Duodenal mucosa (tissue), 2 donors: ENCODE measurements at regions not wholly inside any gene's neighbourhood (a gene's known extent, or its start where the extent isn't known, plus 50 kb on each side); places are given as distances from the start of the nearest gene placed in this dataset.

ENCODE experiments used
- H3K27ac ChIP-seq: one replicate; pipeline ENCODE4 v1.7.0; 2013; ENCODE audit warnings: low read depth, low read length
- H3K27me3 ChIP-seq, 2 donors: one replicate each; pipeline ENCODE4 v1.7.0; 2013; ENCODE audit warnings: low read length in 2 of 2, control low read depth in 1 of 2; ENCODE audit not compliant: insufficient read depth in 2 of 2, control insufficient read depth in 1 of 2
- H3K36me3 ChIP-seq, 2 donors: one replicate each; pipeline ENCODE4 v1.7.0; 2013; ENCODE audit warnings: low read length in 2 of 2, control low read depth in 1 of 2; ENCODE audit not compliant: insufficient read depth in 2 of 2, control insufficient read depth in 1 of 2
- H3K4me1 ChIP-seq, 2 donors: one replicate each; pipeline ENCODE4 v1.7.0; 2013; ENCODE audit warnings: low read length in 2 of 2, control low read depth in 1 of 2; ENCODE audit not compliant: insufficient read depth in 2 of 2, control insufficient read depth in 1 of 2
- H3K4me3 ChIP-seq, 2 donors: one replicate each; pipeline ENCODE4 v1.7.0; 2013; ENCODE audit warnings: low read length in 2 of 2, low read depth in 1 of 2
- H3K9ac ChIP-seq, 2 donors: one replicate each; pipeline ENCODE4 v1.7.0; 2013; ENCODE audit warnings: low read length in 2 of 2, low read depth in 1 of 2
- H3K9me3 ChIP-seq, 2 donors: one replicate each; pipeline ENCODE4 v1.7.0; 2013; ENCODE audit warnings: low read length in 2 of 2, control low read depth in 1 of 2; ENCODE audit not compliant: control insufficient read depth in 1 of 2

- peaks cover 14 to 29% of the 10 kb centered on the region in 2 donors for H3K4me1 ChIP-seq
- H3K9me3 ChIP-seq: no peaks in the 10 kb centered on the region
- H3K9ac ChIP-seq: no peak overlapping the region
- H3K36me3 ChIP-seq: no peaks in the 10 kb centered on the region
- no peak overlapping the region for H3K4me3 ChIP-seq
- H3K27me3 ChIP-seq: no peaks in the 10 kb centered on the region
- no peak overlapping the region for H3K27ac ChIP-seq
Observed at GRCh38 chr5:15008476-15008875, 136.9 kb upstream of the ANKH start.

- H3K4me1 ChIP-seq: peaks cover 14 to 29% of the 10 kb centered on the region in 2 donors
Observed at GRCh38 chr5:15007646-15008045, 136.1 kb upstream of the ANKH start.

GRCh38 chr5:15004506-15004905 lies 132.9 kb upstream of the ANKH start:
- Histone ChIP-seq H3K27me3 (no peaks in the 10 kb centered on the region), H3K9ac (no peak overlapping the region), H3K4me3 (no peak overlapping the region), H3K9me3 (no peaks in the 10 kb centered on the region), H3K27ac (no peak overlapping the region), H3K4me1 (peaks cover 11 to 20% of the 10 kb centered on the region in 2 donors), H3K36me3 (no peaks in the 10 kb centered on the region)

More at GRCh38 chr5:15007646-15008045, 136.1 kb upstream of the ANKH start:
- H3K27me3 ChIP-seq: no peaks in the 10 kb centered on the region
- no peak overlapping the region for H3K4me3 ChIP-seq
- no peaks in the 10 kb centered on the region for H3K9me3 ChIP-seq
- no peak overlapping the region for H3K27ac ChIP-seq
- H3K36me3 ChIP-seq: no peaks in the 10 kb centered on the region
- no peak overlapping the region for H3K9ac ChIP-seq

- Histone ChIP-seq H3K9me3 (no peaks in the 10 kb centered on the region), H3K9ac (no peak overlapping the region), H3K27me3 (no peaks in the 10 kb centered on the region), H3K4me3 (no peak overlapping the region), H3K36me3 (no peaks in the 10 kb centered on the region), H3K27ac (no peak overlapping the region), H3K4me1 (peaks cover 4 to 13% of the 10 kb centered on the region in 2 donors)
Observed at GRCh38 chr5:15003511-15003920, 131.9 kb upstream of the ANKH start.

- Histone ChIP-seq H3K27ac (no peak overlapping the region), H3K36me3 (no peaks in the 10 kb centered on the region), H3K9ac (no peak overlapping the region), H3K27me3 (no peaks in the 10 kb centered on the region), H3K9me3 (no peaks in the 10 kb centered on the region), H3K4me3 (no peak overlapping the region), H3K4me1 (peaks cover 0 to 6% of the 10 kb centered on the region in 2 donors)
Observed at GRCh38 chr5:15002791-15003190, 131.2 kb upstream of the ANKH start.

GRCh38 chr5:15002173-15002572 lies 130.6 kb upstream of the ANKH start:
- no peaks in the 10 kb centered on the region for H3K9me3 ChIP-seq
- H3K4me3 ChIP-seq: no peak overlapping the region
- H3K9ac ChIP-seq: no peak overlapping the region

GRCh38 chr5:15001517-15001916 lies 129.9 kb upstream of the ANKH start:
- Histone ChIP-seq H3K9me3 (no peaks in the 10 kb centered on the region), H3K4me3 (no peak overlapping the region), H3K36me3 (no peaks in the 10 kb centered on the region), H3K9ac (no peak overlapping the region), H3K4me1 (peaks cover 0 to 4% of the 10 kb centered on the region in 2 donors), H3K27ac (no peak overlapping the region), H3K27me3 (no peaks in the 10 kb centered on the region)

More at GRCh38 chr5:15002173-15002572, 130.6 kb upstream of the ANKH start:
- Histone ChIP-seq H3K4me1 (peaks cover 0 to 4% of the 10 kb centered on the region in 2 donors), H3K27me3 (no peaks in the 10 kb centered on the region), H3K27ac (no peak overlapping the region), H3K36me3 (no peaks in the 10 kb centered on the region)

- H3K9me3 ChIP-seq: no peaks in the 10 kb centered on the region
- no peak overlapping the region for H3K9ac ChIP-seq
- H3K27me3 ChIP-seq: no peaks in the 10 kb centered on the region
- H3K4me3 ChIP-seq: no peak overlapping the region
- H3K4me1 ChIP-seq: peaks cover 0 to 4% of the 10 kb centered on the region in 2 donors
- H3K27ac ChIP-seq: no peak overlapping the region
- H3K36me3 ChIP-seq: no peaks in the 10 kb centered on the region
Observed at GRCh38 chr5:14998491-14998890, 126.9 kb upstream of the ANKH start.

- Histone ChIP-seq H3K27me3 (no peaks in the 10 kb centered on the region), H3K36me3 (no peaks in the 10 kb centered on the region), H3K4me3 (no peak overlapping the region), H3K9me3 (no peaks in the 10 kb centered on the region), H3K9ac (no peak overlapping the region), H3K4me1 (peaks cover 0 to 4% of the 10 kb centered on the region in 2 donors), H3K27ac (no peak overlapping the region)
Observed at GRCh38 chr5:14996997-14997396, 125.4 kb upstream of the ANKH start.

GRCh38 chr5:14995229-14995628 lies 123.7 kb upstream of the ANKH start:
- H3K4me1 ChIP-seq: peaks cover 0 to 4% of the 10 kb centered on the region in 2 donors
- H3K9ac ChIP-seq: no peak overlapping the region
- H3K4me3 ChIP-seq: no peak overlapping the region
- H3K27me3 ChIP-seq: no peaks in the 10 kb centered on the region
- H3K36me3 ChIP-seq: no peaks in the 10 kb centered on the region
- no peak overlapping the region for H3K27ac ChIP-seq
- H3K9me3 ChIP-seq: no peaks in the 10 kb centered on the region
